NB4 (cell line): ENCODE measurements at regions not wholly inside any gene's neighbourhood (a gene's known extent, or its start where the extent isn't known, plus 50 kb on each side); places are given as distances from the start of the nearest gene placed in this dataset.

ENCODE experiments used
- DNase-seq: peaks from one replicate; pipeline ENCODE4 v3.0.0; 2010; ENCODE audit warnings: low read depth
- H3K4me3 ChIP-seq: one replicate; pipeline ENCODE4 v1.5.1; 2011; ENCODE audit warnings: mild to moderate bottlenecking, low read depth, low read length, moderate library complexity
- CTCF ChIP-seq: IDR thresholded peaks from one replicate; pipeline ENCODE4 v1.5.1; 2012; ENCODE audit warnings: low read depth, low read length
- MAX ChIP-seq: IDR thresholded peaks from 2 replicates; pipeline ENCODE4 v1.6.1; 2011; ENCODE audit warnings: low read depth, low read length
- MYC ChIP-seq: IDR thresholded peaks from 2 replicates; pipeline ENCODE4 v1.6.1; 2011; ENCODE audit warnings: low read depth, low read length
- POLR2A ChIP-seq: IDR thresholded peaks from 2 replicates; pipeline ENCODE4 v1.6.1; 2011; ENCODE audit warnings: mild to moderate bottlenecking; ENCODE audit not compliant: insufficient read length; ENCODE audit errors: extremely low read depth

GRCh38 chr9:95777136-95777535, 98.4 kb upstream of the ERCC6L2 start:
- no peak overlapping the region for H3K4me3 ChIP-seq
- TF ChIP-seq MAX (no peak), POLR2A (no peak), CTCF (no peak), MYC (no peak)
- no peak for DNase-seq

GRCh38 chr9:95776176-95776575, 99.3 kb upstream of the ERCC6L2 start:
- H3K4me3 ChIP-seq: no peak overlapping the region
- TF ChIP-seq MYC: no peak
- TF ChIP-seq POLR2A: no peak
- TF ChIP-seq CTCF: no peak
- no peak for TF ChIP-seq MAX
- DNase-seq: no peak

GRCh38 chr9:95775191-95775590, 100.3 kb upstream of the ERCC6L2 start:
- DNase-seq: no peak
- TF ChIP-seq MYC (no peak), MAX (no peak), CTCF (no peak), POLR2A (no peak)
- no peak overlapping the region for H3K4me3 ChIP-seq

- H3K4me3 ChIP-seq: no peak overlapping the region
- TF ChIP-seq CTCF: no peak
- no peak for TF ChIP-seq POLR2A
- TF ChIP-seq MYC: no peak
- TF ChIP-seq MAX: no peak
- DNase-seq: no peak
Observed at GRCh38 chr9:95773053-95773418, 102.5 kb upstream of the ERCC6L2 start.

- TF ChIP-seq CTCF (no peak), MAX (no peak), MYC (no peak), POLR2A (no peak)
- no peak for DNase-seq
- H3K4me3 ChIP-seq: no peak overlapping the region
Observed at GRCh38 chr9:95772320-95773052, 103.0 kb upstream of the ERCC6L2 start.
